Suppressor macrophage treated with lipopolysaccharide for 4 hours (primary cell): ENCODE measurements at regions not wholly inside any gene's neighbourhood (a gene's known extent, or its start where the extent isn't known, plus 50 kb on each side); places are given as distances from the start of the nearest gene placed in this dataset.
"Not testable (repeated sequence)": the region's sequence is repeated elsewhere in the genome, so short reads cannot be mapped to it uniquely, and the experiment has no call there.

ENCODE experiments used
- DNase-seq: peaks from one replicate; pipeline ENCODE4 v3.0.0-alpha.2; 2020

- DNase-seq, result no peak
Measured at GRCh38 chr10:11663763-11664555, 52.5 kb upstream of the USP6NL start.

DNA sequence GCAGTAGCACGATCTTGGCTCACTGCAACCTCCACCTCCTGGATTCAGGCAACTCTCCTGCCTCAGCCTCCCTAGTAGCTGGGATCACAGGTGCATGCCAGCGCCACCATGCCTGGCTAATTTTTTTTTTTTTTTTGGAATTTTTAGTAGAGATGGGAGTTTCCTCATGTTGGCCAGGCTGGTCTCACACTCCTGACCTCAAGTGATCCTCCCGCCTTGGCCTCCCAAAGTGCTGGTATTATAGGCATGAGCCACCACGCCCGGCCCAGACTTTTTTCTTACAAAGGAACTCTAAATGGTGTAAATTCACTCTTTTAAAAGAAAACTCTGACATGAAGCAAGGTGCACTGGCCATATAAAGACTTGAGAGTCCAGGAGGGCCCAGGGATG lies 51.7 kb upstream of the USP6NL start:
- DNase-seq, result not testable (repeated sequence)

DNA sequence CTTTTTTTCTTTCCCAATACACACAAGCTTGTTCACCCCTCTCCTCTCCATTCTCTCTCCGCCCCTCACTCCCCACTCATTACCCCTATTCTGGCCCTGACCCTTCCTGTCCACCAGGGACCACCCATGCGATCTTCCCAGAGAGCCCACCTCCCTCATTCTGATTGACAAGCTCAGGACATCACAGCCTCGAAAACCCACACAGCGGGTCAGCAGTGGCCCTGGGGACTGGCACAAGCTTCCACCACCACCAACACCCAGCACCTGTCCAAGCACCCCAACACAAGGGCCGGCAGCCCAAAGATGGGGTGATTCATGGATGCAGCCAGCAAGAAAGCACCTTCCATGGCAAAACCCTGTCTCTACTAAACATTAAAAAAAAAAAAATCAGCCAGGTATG lies 50.0 kb upstream of the USP6NL start:
- no peak for DNase-seq
